ENCODE measurements at regions not wholly inside any gene's neighbourhood (a gene's known extent, or its start where the extent isn't known, plus 50 kb on each side); places are given as distances from the start of the nearest gene placed in this dataset.
"Not testable (repeated sequence)": the region's sequence is repeated elsewhere in the genome, so short reads cannot be mapped to it uniquely, and the experiment has no call there.

GRCh38 chr11:133638921-133639320, 106.6 kb upstream of the OPCML start:
- ATAC-seq = no peak
- no peak for DNase-seq

- DNase-seq (no peak), ATAC-seq (no peak)
These were observed 104.5 kb upstream of the OPCML start for GRCh38 chr11:133636711-133637355.

- DNase-seq = no peak
- ATAC-seq = no peak
These were observed 103.0 kb upstream of the OPCML start for GRCh38 chr11:133635244-133635739.

- not testable (repeated sequence) for ATAC-seq, DNase-seq
These were observed 96.1 kb upstream of the OPCML start for GRCh38 chr11:133628371-133628770.

- DNase-seq (no peak), ATAC-seq (no peak)
These were observed 89.3 kb upstream of the OPCML start for GRCh38 chr11:133621611-133622010.

- DNase-seq (no peak), ATAC-seq (no peak)
These were observed 87.7 kb upstream of the OPCML start for GRCh38 chr11:133619973-133620372.

GRCh38 chr11:133619397-133619796, 87.1 kb upstream of the OPCML start:
- DNase-seq = no peak
- no peak for ATAC-seq

- DNase-seq = no peak
- no peak for ATAC-seq
These were observed 86.2 kb upstream of the OPCML start for GRCh38 chr11:133618544-133618943.

- ATAC-seq (no peak), DNase-seq (no peak)
These were observed 76.2 kb upstream of the OPCML start for GRCh38 chr11:133608496-133608895.

- DNase-seq (no peak), ATAC-seq (no peak)
These were observed 73.8 kb upstream of the OPCML start for GRCh38 chr11:133606124-133606523.

- no peak for DNase-seq
- ATAC-seq = no peak
These were observed 73.2 kb upstream of the OPCML start for GRCh38 chr11:133605482-133605881.

- ATAC-seq (no peak), DNase-seq (no peak)
These were observed 69.3 kb upstream of the OPCML start for GRCh38 chr11:133601641-133602040.

GRCh38 chr11:133600786-133601185, 68.5 kb upstream of the OPCML start:
- DNase-seq = no peak
- no peak for ATAC-seq

GRCh38 chr11:133600306-133600705, 68.0 kb upstream of the OPCML start:
- ATAC-seq = no peak
- DNase-seq = no peak

- DNase-seq (no peak), ATAC-seq (no peak)
These were observed 66.6 kb upstream of the OPCML start for GRCh38 chr11:133598906-133599305.

- ATAC-seq = no peak
- DNase-seq = no peak
These were observed 64.9 kb upstream of the OPCML start for GRCh38 chr11:133597236-133597635.

- no peak for DNase-seq
- no peak for ATAC-seq
These were observed 63.8 kb upstream of the OPCML start for GRCh38 chr11:133595998-133596590.

- DNase-seq = no peak
- ATAC-seq = no peak
These were observed 60.7 kb upstream of the OPCML start for GRCh38 chr11:133593036-133593435.

GRCh38 chr11:133586903-133587517, 54.7 kb upstream of the OPCML start:
- no peak for DNase-seq
- no peak for ATAC-seq

GRCh38 chr11:133582750-133583149, 50.4 kb upstream of the OPCML start:
- ATAC-seq (no peak), DNase-seq (no peak)

GRCh38 chr11:133582326-133582725, 50.0 kb upstream of the OPCML start:
- DNase-seq (no peak), ATAC-seq (no peak)

Measured in stimulated activated naive CD8-positive, alpha-beta T cell treated with anti-CD3 and anti-CD28 coated beads, Interleukin-15, Interleukin-2, amounts not matched to agents 100 U/mL and 50 U/mL, for 24 hours (primary cell).